Muscle layer of colon (tissue), 2 donors: ENCODE measurements at regions not wholly inside any gene's neighbourhood (a gene's known extent, or its start where the extent isn't known, plus 50 kb on each side); places are given as distances from the start of the nearest gene placed in this dataset.

Source experiments
- H3K27ac ChIP-seq: one replicate; pipeline ENCODE4 v1.7.0; 2013; ENCODE audit warnings: low read depth, mild to moderate bottlenecking, low read length, moderate library complexity
- H3K27me3 ChIP-seq, 2 donors: one replicate each; pipeline ENCODE4 v1.7.0; 2013; ENCODE audit warnings: low read length in 2 of 2, mild to moderate bottlenecking in 2 of 2; ENCODE audit not compliant: insufficient read depth in 2 of 2, control insufficient read depth in 1 of 2
- H3K36me3 ChIP-seq: one replicate; pipeline ENCODE4 v1.7.0; 2013; ENCODE audit warnings: mild to moderate bottlenecking, low read length; ENCODE audit not compliant: insufficient read depth
- H3K4me1 ChIP-seq: one replicate; pipeline ENCODE4 v1.7.0; 2013; ENCODE audit warnings: mild to moderate bottlenecking, low read length; ENCODE audit not compliant: insufficient read depth
- H3K4me3 ChIP-seq, 2 donors: one replicate each; pipeline ENCODE4 v1.7.0; 2013; ENCODE audit warnings: low read length in 2 of 2, low read depth in 1 of 2, mild to moderate bottlenecking in 1 of 2, moderate library complexity in 1 of 2
- H3K9ac ChIP-seq: one replicate; pipeline ENCODE4 v1.7.0; 2013; ENCODE audit warnings: low read length
- H3K9me3 ChIP-seq: one replicate; pipeline ENCODE4 v1.7.0; 2013; ENCODE audit warnings: mild to moderate bottlenecking, low read length
- donor health status: abdominal sarcoma.
- donor health status: Adenocarcinoma of cecum.

GRCh38 chrX:45727761-45728160, 527.1 kb upstream of the DIPK2B start:
- no peaks in the 10 kb centered on the region for H3K4me1 ChIP-seq
- no peaks in the 10 kb centered on the region for H3K9me3 ChIP-seq
- H3K9ac ChIP-seq, result no peak overlapping the region
- H3K4me3 ChIP-seq, result no peak overlapping the region
- no peak overlapping the region for H3K27ac ChIP-seq
- no peaks in the 10 kb centered on the region for H3K27me3 ChIP-seq
- H3K36me3 ChIP-seq, result no peaks in the 10 kb centered on the region

- no peak overlapping the region for H3K27ac ChIP-seq
- no peaks in the 10 kb centered on the region for H3K27me3 ChIP-seq
- H3K4me1 ChIP-seq, result no peaks in the 10 kb centered on the region
These were observed 521.8 kb upstream of the DIPK2B start for GRCh38 chrX:45722471-45722870.

GRCh38 chrX:45719751-45720501, 519.2 kb upstream of the DIPK2B start:
- no peaks in the 10 kb centered on the region for H3K9me3 ChIP-seq
- H3K27me3 ChIP-seq, result no peaks in the 10 kb centered on the region
- no peaks in the 10 kb centered on the region for H3K36me3 ChIP-seq
- no peaks in the 10 kb centered on the region for H3K4me1 ChIP-seq
- H3K4me3 ChIP-seq, result no peak overlapping the region
- no peak overlapping the region for H3K9ac ChIP-seq
- no peak overlapping the region for H3K27ac ChIP-seq

More at GRCh38 chrX:45722471-45722870, 521.8 kb upstream of the DIPK2B start:
- no peaks in the 10 kb centered on the region for H3K36me3 ChIP-seq
- no peaks in the 10 kb centered on the region for H3K9me3 ChIP-seq
- H3K4me3 ChIP-seq, result no peak overlapping the region
- H3K9ac ChIP-seq, result no peak overlapping the region

- no peaks in the 10 kb centered on the region for H3K4me1 ChIP-seq
- H3K27ac ChIP-seq, result no peak overlapping the region
- no peak overlapping the region for H3K4me3 ChIP-seq
- no peaks in the 10 kb centered on the region for H3K9me3 ChIP-seq
- no peaks in the 10 kb centered on the region for H3K27me3 ChIP-seq
- no peaks in the 10 kb centered on the region for H3K36me3 ChIP-seq
- H3K9ac ChIP-seq, result no peak overlapping the region
These were observed 518.0 kb upstream of the DIPK2B start for GRCh38 chrX:45718676-45719075.

- Histone ChIP-seq H3K27me3 (no peaks in the 10 kb centered on the region), H3K4me1 (no peaks in the 10 kb centered on the region), H3K4me3 (no peak overlapping the region), H3K9me3 (no peaks in the 10 kb centered on the region), H3K9ac (no peak overlapping the region), H3K36me3 (no peaks in the 10 kb centered on the region), H3K27ac (no peak overlapping the region)
These were observed 516.1 kb upstream of the DIPK2B start for GRCh38 chrX:45716750-45717149.

GRCh38 chrX:45715748-45716147, 515.1 kb upstream of the DIPK2B start:
- Histone ChIP-seq H3K9ac (no peak overlapping the region), H3K9me3 (no peaks in the 10 kb centered on the region), H3K27ac (no peak overlapping the region), H3K27me3 (no peaks in the 10 kb centered on the region), H3K4me3 (no peak overlapping the region), H3K36me3 (no peaks in the 10 kb centered on the region), H3K4me1 (no peaks in the 10 kb centered on the region)

- Histone ChIP-seq H3K27ac (no peak overlapping the region), H3K27me3 (no peaks in the 10 kb centered on the region), H3K4me1 (no peaks in the 10 kb centered on the region), H3K9ac (no peak overlapping the region), H3K36me3 (no peaks in the 10 kb centered on the region), H3K9me3 (no peaks in the 10 kb centered on the region), H3K4me3 (no peak overlapping the region)
These were observed 514.2 kb upstream of the DIPK2B start for GRCh38 chrX:45714866-45715265.

- Histone ChIP-seq H3K4me1 (no peaks in the 10 kb centered on the region), H3K9me3 (no peaks in the 10 kb centered on the region), H3K4me3 (no peak overlapping the region), H3K27me3 (no peaks in the 10 kb centered on the region), H3K27ac (no peak overlapping the region), H3K9ac (no peak overlapping the region), H3K36me3 (no peaks in the 10 kb centered on the region)
These were observed 511.4 kb upstream of the DIPK2B start for GRCh38 chrX:45712067-45712466.

- Histone ChIP-seq H3K9me3 (no peaks in the 10 kb centered on the region), H3K36me3 (no peaks in the 10 kb centered on the region), H3K4me1 (no peaks in the 10 kb centered on the region), H3K4me3 (no peak overlapping the region), H3K27ac (no peak overlapping the region), H3K27me3 (no peaks in the 10 kb centered on the region), H3K9ac (no peak overlapping the region)
These were observed 510.6 kb upstream of the DIPK2B start for GRCh38 chrX:45711231-45711630.

- Histone ChIP-seq H3K27me3 (no peaks in the 10 kb centered on the region), H3K9me3 (no peaks in the 10 kb centered on the region), H3K4me3 (no peak overlapping the region), H3K9ac (no peak overlapping the region), H3K4me1 (no peaks in the 10 kb centered on the region), H3K27ac (no peak overlapping the region), H3K36me3 (no peaks in the 10 kb centered on the region)
These were observed 509.6 kb upstream of the DIPK2B start for GRCh38 chrX:45710081-45710801.

GRCh38 chrX:45709381-45709780, 508.7 kb upstream of the DIPK2B start:
- Histone ChIP-seq H3K4me1 (no peaks in the 10 kb centered on the region), H3K9me3 (no peaks in the 10 kb centered on the region), H3K27ac (no peak overlapping the region), H3K4me3 (no peak overlapping the region), H3K36me3 (no peaks in the 10 kb centered on the region), H3K9ac (no peak overlapping the region), H3K27me3 (no peaks in the 10 kb centered on the region)

- Histone ChIP-seq H3K27ac (no peak overlapping the region), H3K27me3 (no peaks in the 10 kb centered on the region), H3K4me1 (no peaks in the 10 kb centered on the region), H3K4me3 (no peak overlapping the region), H3K36me3 (no peaks in the 10 kb centered on the region), H3K9me3 (no peaks in the 10 kb centered on the region), H3K9ac (no peak overlapping the region)
These were observed 498.5 kb upstream of the DIPK2B start for GRCh38 chrX:45699158-45699557.
